ENCODE measurements at regions not wholly inside any gene's neighbourhood (a gene's known extent, or its start where the extent isn't known, plus 50 kb on each side); places are given as distances from the start of the nearest gene placed in this dataset.

DNA sequence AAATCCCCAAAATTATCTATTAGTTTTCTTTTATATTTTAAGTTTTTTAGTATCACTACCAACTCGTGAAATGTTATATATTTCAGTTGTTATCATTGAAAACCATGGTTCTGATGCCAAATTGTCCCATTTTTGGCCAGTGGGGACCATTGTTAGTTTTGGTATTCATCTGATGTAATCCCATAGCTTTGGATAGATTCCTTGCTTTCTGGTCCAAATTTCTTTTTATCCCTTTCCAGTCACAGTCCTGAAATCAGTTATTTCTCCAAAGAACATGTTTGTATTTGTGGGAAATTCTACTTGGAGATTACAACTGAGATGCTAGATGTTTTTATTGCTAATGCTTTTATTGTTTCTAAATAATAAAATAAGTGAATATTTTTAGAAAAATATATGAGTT is 976.8 kb upstream of the CRIM1 start:
- Histone ChIP-seq H3K4me3 (ENCODE audit: low read length) (no peak overlapping the region), H3K27ac (ENCODE audit: low read length) (no peak overlapping the region), H2AFZ (ENCODE audit: low read depth, low read length) (no peak overlapping the region), H3K4me2 (ENCODE audit: low read length) (no peak overlapping the region), H3F3A (ENCODE audit: insufficient read depth, low read length, poor library complexity, severe bottlenecking) (no peaks in the 10 kb centered on the region), H4K20me1 (ENCODE audit: insufficient read depth) (no peaks in the 10 kb centered on the region), H3K36me3 (ENCODE audit: insufficient read depth, low read length) (no peaks in the 10 kb centered on the region), H3K9ac (ENCODE audit: low read length) (no peak overlapping the region), H3K79me2 (replicated peaks; ENCODE audit: insufficient read depth, low read length) (no peaks in the 10 kb centered on the region), H3K9me2 (ENCODE audit: insufficient read depth, low read length) (no peaks in the 10 kb centered on the region), H3K9me3 (ENCODE audit: low read length) (no peaks in the 10 kb centered on the region), H3K27me3 (ENCODE audit: insufficient read depth, low read depth, low read length) (no peaks in the 10 kb centered on the region)
- TF ChIP-seq EZH2 (IDR thresholded peaks at IDR 0.05; ENCODE audit: borderline replicate concordance, insufficient read depth, low read length, poor library complexity, severe bottlenecking) (no peak), RAD21 (conservative IDR thresholded peaks at IDR 0.05) (no peak), TAF1 (IDR thresholded peaks at IDR 0.05; ENCODE audit: low read depth) (no peak), POLR2AphosphoS5 (IDR thresholded peaks at IDR 0.05) (no peak), EP300 (conservative IDR thresholded peaks at IDR 0.05; ENCODE audit: poor library complexity, severe bottlenecking) (no peak), MXI1 (conservative IDR thresholded peaks at IDR 0.05; ENCODE audit: poor library complexity, severe bottlenecking) (no peak), SMC3 (conservative IDR thresholded peaks at IDR 0.05; ENCODE audit: poor library complexity) (no peak)
- TF ChIP-seq, protein P1, sequence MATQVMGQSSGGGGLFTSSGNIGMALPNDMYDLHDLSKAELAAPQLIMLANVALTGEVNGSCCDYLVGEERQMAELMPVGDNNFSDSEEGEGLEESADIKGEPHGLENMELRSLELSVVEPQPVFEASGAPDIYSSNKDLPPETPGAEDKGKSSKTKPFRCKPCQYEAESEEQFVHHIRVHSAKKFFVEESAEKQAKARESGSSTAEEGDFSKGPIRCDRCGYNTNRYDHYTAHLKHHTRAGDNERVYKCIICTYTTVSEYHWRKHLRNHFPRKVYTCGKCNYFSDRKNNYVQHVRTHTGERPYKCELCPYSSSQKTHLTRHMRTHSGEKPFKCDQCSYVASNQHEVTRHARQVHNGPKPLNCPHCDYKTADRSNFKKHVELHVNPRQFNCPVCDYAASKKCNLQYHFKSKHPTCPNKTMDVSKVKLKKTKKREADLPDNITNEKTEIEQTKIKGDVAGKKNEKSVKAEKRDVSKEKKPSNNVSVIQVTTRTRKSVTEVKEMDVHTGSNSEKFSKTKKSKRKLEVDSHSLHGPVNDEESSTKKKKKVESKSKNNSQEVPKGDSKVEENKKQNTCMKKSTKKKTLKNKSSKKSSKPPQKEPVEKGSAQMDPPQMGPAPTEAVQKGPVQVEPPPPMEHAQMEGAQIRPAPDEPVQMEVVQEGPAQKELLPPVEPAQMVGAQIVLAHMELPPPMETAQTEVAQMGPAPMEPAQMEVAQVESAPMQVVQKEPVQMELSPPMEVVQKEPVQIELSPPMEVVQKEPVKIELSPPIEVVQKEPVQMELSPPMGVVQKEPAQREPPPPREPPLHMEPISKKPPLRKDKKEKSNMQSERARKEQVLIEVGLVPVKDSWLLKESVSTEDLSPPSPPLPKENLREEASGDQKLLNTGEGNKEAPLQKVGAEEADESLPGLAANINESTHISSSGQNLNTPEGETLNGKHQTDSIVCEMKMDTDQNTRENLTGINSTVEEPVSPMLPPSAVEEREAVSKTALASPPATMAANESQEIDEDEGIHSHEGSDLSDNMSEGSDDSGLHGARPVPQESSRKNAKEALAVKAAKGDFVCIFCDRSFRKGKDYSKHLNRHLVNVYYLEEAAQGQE (IDR thresholded peaks at IDR 0.05; ENCODE audit: borderline replicate concordance), result no peak
- TF ChIP-seq, protein P2, sequence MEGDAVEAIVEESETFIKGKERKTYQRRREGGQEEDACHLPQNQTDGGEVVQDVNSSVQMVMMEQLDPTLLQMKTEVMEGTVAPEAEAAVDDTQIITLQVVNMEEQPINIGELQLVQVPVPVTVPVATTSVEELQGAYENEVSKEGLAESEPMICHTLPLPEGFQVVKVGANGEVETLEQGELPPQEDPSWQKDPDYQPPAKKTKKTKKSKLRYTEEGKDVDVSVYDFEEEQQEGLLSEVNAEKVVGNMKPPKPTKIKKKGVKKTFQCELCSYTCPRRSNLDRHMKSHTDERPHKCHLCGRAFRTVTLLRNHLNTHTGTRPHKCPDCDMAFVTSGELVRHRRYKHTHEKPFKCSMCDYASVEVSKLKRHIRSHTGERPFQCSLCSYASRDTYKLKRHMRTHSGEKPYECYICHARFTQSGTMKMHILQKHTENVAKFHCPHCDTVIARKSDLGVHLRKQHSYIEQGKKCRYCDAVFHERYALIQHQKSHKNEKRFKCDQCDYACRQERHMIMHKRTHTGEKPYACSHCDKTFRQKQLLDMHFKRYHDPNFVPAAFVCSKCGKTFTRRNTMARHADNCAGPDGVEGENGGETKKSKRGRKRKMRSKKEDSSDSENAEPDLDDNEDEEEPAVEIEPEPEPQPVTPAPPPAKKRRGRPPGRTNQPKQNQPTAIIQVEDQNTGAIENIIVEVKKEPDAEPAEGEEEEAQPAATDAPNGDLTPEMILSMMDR (IDR thresholded peaks at IDR 0.05; ENCODE audit: poor library complexity, severe bottlenecking), result no peak

DNA sequence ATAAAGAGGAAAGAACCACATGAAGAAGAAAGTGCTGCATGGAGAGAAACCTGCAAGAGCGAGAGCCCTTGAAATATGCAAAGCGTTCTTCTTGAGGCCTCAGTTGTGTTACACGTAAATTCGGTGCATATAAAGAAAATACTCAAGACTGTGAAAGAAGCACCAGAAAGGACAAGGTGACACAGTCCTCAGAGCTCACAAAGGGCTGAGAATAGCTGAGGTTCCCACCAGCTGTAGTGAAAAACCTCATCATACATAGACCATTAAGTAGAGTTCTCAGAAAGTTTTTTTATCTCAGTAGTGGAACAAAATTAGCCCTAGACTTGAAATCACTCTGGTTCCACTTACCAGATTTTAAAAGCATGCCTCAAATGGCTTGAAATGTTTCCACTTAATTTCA is 980.7 kb upstream of the CRIM1 start:
- H3K9me2 ChIP-seq (ENCODE audit: insufficient read depth, low read length), result no peaks in the 10 kb centered on the region
- no peak overlapping the region for H2AFZ ChIP-seq (ENCODE audit: low read depth, low read length)
- H3F3A ChIP-seq (ENCODE audit: insufficient read depth, low read length, poor library complexity, severe bottlenecking), result no peaks in the 10 kb centered on the region
- TF ChIP-seq, protein P2 (IDR thresholded peaks at IDR 0.05; ENCODE audit: poor library complexity, severe bottlenecking), result no peak
- TF ChIP-seq EP300 (conservative IDR thresholded peaks at IDR 0.05; ENCODE audit: poor library complexity, severe bottlenecking) (no peak), POLR2AphosphoS5 (IDR thresholded peaks at IDR 0.05) (no peak), TAF1 (IDR thresholded peaks at IDR 0.05; ENCODE audit: low read depth) (no peak), EZH2 (IDR thresholded peaks at IDR 0.05; ENCODE audit: borderline replicate concordance, insufficient read depth, low read length, poor library complexity, severe bottlenecking) (no peak), SMC3 (conservative IDR thresholded peaks at IDR 0.05; ENCODE audit: poor library complexity) (no peak), MXI1 (conservative IDR thresholded peaks at IDR 0.05; ENCODE audit: poor library complexity, severe bottlenecking) (no peak), RAD21 (conservative IDR thresholded peaks at IDR 0.05) (no peak)
- TF ChIP-seq, protein P1 (IDR thresholded peaks at IDR 0.05; ENCODE audit: borderline replicate concordance), result no peak
- no peaks in the 10 kb centered on the region for H3K36me3 ChIP-seq (ENCODE audit: insufficient read depth, low read length)
- no peaks in the 10 kb centered on the region for H3K79me2 ChIP-seq (replicated peaks; ENCODE audit: insufficient read depth, low read length)
- H3K27me3 ChIP-seq (ENCODE audit: insufficient read depth, low read depth, low read length), result no peaks in the 10 kb centered on the region
- no peak overlapping the region for H3K9ac ChIP-seq (ENCODE audit: low read length)
- no peak overlapping the region for H3K4me3 ChIP-seq (ENCODE audit: low read length)
- no peak overlapping the region for H3K4me2 ChIP-seq (ENCODE audit: low read length)
- H3K9me3 ChIP-seq (ENCODE audit: low read length), result no peaks in the 10 kb centered on the region
- H4K20me1 ChIP-seq (ENCODE audit: insufficient read depth), result no peaks in the 10 kb centered on the region
- no peak overlapping the region for H3K27ac ChIP-seq (ENCODE audit: low read length)
